ENCODE measurements at regions not wholly inside any gene's neighbourhood (a gene's known extent, or its start where the extent isn't known, plus 50 kb on each side); places are given as distances from the start of the nearest gene placed in this dataset.

DNA sequence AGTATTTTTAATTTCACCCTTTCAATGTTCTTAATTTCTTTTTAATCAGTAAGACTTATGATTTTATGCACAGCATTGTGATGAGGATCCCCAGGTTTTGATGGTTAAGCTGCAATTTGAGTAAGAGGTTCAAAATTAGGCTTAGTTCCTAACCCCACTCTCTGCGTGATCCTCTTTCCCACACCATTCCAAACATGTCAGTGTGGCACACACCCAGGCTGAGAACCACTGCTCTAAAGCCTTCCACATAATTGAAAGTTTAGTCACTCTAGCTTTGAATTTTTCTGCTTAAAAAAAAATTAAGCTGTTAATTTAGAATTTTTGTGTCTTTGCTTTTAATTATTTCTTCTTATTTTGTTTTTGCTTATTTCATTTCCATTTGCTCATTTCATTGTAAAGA is 68.8 kb upstream of the SLC7A11 start:
- no peaks in the 10 kb centered on the region for H3K9me3 ChIP-seq (ENCODE audit: control insufficient read depth, low read length)
- no peak overlapping the region for H3K4me3 ChIP-seq (ENCODE audit: low read length)
- no peaks in the 10 kb centered on the region for H3K27me3 ChIP-seq (ENCODE audit: control insufficient read depth, insufficient read depth, low read length)
- no peak overlapping the region for H3K9ac ChIP-seq (ENCODE audit: low read length)
- H3K36me3 ChIP-seq (ENCODE audit: control insufficient read depth, insufficient read depth, low read length): no peaks in the 10 kb centered on the region
- H3K4me1 ChIP-seq (ENCODE audit: control insufficient read depth, insufficient read depth, low read length): no peaks in the 10 kb centered on the region

DNA sequence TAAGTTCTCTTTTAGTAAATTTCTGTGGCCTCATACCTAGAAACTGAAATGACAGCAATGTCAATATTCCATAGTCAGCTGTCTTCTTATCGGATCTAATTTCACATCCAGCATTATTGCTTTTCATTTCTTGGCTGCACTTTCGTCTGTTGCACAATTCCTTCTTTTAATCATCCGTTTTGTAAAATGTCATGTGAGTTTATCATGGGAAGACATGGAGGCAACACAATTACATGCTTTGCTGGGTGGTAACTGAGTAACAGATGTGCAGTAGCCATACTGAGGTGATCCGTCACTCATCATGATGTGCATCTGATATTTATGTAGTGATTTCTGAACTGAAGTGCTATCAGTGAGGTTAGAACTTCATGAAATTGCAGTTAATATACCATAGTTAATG is 68.3 kb upstream of the SLC7A11 start:
- H3K36me3 ChIP-seq (ENCODE audit: control insufficient read depth, insufficient read depth, low read length): no peaks in the 10 kb centered on the region
- H3K4me1 ChIP-seq (ENCODE audit: control insufficient read depth, insufficient read depth, low read length): no peaks in the 10 kb centered on the region
- no peak overlapping the region for H3K9ac ChIP-seq (ENCODE audit: low read length)
- H3K4me3 ChIP-seq (ENCODE audit: low read length): no peak overlapping the region
- no peaks in the 10 kb centered on the region for H3K9me3 ChIP-seq (ENCODE audit: control insufficient read depth, low read length)
- H3K27me3 ChIP-seq (ENCODE audit: control insufficient read depth, insufficient read depth, low read length): no peaks in the 10 kb centered on the region

GRCh38 chr4:138308356-138308755 is 66.2 kb upstream of the SLC7A11 start:
- Histone ChIP-seq H3K9ac (ENCODE audit: low read length) (no peak overlapping the region), H3K36me3 (ENCODE audit: control insufficient read depth, insufficient read depth, low read length) (no peaks in the 10 kb centered on the region), H3K4me1 (ENCODE audit: control insufficient read depth, insufficient read depth, low read length) (no peaks in the 10 kb centered on the region), H3K27me3 (ENCODE audit: control insufficient read depth, insufficient read depth, low read length) (no peaks in the 10 kb centered on the region), H3K9me3 (ENCODE audit: control insufficient read depth, low read length) (no peaks in the 10 kb centered on the region), H3K4me3 (ENCODE audit: low read length) (no peak overlapping the region)

DNA sequence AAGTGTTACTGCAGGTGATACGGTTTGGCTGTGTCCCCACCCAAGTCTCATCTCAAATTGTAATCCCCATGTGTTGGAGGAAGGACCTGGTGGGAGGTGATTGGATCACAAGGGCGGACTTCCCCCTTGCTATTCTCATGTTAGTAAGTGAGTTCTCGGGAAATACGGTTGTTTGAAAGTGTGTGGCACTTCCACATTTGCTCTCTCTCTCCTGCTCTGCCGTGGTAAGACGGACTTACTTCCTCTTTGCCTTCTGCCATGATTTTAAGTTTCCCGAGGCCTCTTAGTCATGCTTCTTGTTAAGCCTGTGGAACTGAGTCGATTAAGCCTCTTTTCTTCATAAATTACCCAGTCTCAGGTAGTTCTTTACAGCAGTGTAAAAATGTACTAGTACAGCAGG is 65.2 kb upstream of the SLC7A11 start:
- H3K27me3 ChIP-seq (ENCODE audit: control insufficient read depth, insufficient read depth, low read length): no peaks in the 10 kb centered on the region
- no peaks in the 10 kb centered on the region for H3K4me1 ChIP-seq (ENCODE audit: control insufficient read depth, insufficient read depth, low read length)
- no peaks in the 10 kb centered on the region for H3K9me3 ChIP-seq (ENCODE audit: control insufficient read depth, low read length)
- no peak overlapping the region for H3K9ac ChIP-seq (ENCODE audit: low read length)
- no peak overlapping the region for H3K4me3 ChIP-seq (ENCODE audit: low read length)
- no peaks in the 10 kb centered on the region for H3K36me3 ChIP-seq (ENCODE audit: control insufficient read depth, insufficient read depth, low read length)

DNA sequence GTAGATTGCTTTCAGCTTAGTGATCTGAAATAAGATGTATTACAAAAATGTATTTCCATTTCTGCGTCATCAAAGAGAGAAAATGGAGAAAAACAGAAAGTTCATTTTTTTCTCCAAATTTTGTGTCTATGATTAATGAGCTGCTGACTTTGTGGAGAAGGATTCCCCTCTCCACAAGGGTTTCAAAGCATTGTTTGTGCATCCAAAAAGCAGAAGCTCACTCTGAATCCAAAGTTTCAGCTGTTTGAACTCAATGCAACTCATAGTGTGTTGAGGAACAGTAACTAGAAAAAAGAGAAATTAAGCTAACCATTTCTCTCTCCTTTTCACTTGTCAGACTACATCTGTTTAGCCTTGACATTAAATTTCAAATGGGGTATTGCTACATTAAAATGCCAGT is 62.9 kb upstream of the SLC7A11 start:
- no peaks in the 10 kb centered on the region for H3K36me3 ChIP-seq (ENCODE audit: control insufficient read depth, insufficient read depth, low read length)
- H3K4me3 ChIP-seq (ENCODE audit: low read length): no peak overlapping the region
- no peaks in the 10 kb centered on the region for H3K4me1 ChIP-seq (ENCODE audit: control insufficient read depth, insufficient read depth, low read length)
- no peak overlapping the region for H3K9ac ChIP-seq (ENCODE audit: low read length)
- no peaks in the 10 kb centered on the region for H3K9me3 ChIP-seq (ENCODE audit: control insufficient read depth, low read length)
- H3K27me3 ChIP-seq (ENCODE audit: control insufficient read depth, insufficient read depth, low read length): no peaks in the 10 kb centered on the region

DNA sequence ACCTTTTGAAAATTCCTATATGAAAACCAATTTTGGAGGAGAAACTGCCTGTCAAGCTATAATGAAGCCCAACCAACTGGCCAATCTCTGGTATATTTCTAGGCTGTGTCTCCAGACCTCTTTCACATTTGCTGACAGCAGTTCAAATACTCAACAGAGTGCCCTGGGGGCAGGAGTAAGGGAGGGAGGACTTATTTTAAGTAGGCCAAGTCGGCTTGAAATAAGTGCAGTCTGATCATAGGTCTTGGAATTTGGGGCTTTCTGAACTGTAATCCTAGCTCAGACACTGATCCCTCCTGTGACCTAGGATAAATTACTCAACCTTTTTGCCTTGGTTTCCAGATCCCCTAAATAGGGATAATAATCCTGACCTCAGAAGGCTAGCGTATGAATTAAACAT is 59.4 kb upstream of the SLC7A11 start:
- Histone ChIP-seq H3K9me3 (ENCODE audit: control insufficient read depth, low read length) (no peaks in the 10 kb centered on the region), H3K36me3 (ENCODE audit: control insufficient read depth, insufficient read depth, low read length) (no peaks in the 10 kb centered on the region), H3K9ac (ENCODE audit: low read length) (no peak overlapping the region), H3K4me1 (ENCODE audit: control insufficient read depth, insufficient read depth, low read length) (no peaks in the 10 kb centered on the region), H3K27me3 (ENCODE audit: control insufficient read depth, insufficient read depth, low read length) (no peaks in the 10 kb centered on the region), H3K4me3 (ENCODE audit: low read length) (no peak overlapping the region)

DNA sequence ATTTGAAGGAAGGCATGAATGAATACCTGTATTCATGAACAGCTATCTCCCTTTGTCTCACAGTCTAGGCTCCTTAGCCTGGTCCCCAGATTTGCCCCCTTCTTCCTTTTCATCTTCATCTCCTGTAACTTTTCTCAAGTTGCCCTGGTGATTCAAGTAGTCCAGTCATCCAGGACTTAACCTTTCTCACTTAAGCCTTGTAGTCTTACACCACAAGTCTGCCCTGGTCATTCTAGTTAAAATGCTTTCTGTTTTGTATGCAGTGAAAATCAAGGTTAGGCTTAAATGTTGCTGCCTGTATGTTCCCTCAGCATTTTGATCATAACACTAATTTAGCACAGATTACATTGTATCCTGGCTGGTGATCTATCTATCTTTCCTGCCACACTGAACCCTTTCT is 58.5 kb upstream of the SLC7A11 start:
- no peaks in the 10 kb centered on the region for H3K27me3 ChIP-seq (ENCODE audit: control insufficient read depth, insufficient read depth, low read length)
- H3K36me3 ChIP-seq (ENCODE audit: control insufficient read depth, insufficient read depth, low read length): no peaks in the 10 kb centered on the region
- H3K4me3 ChIP-seq (ENCODE audit: low read length): no peak overlapping the region
- no peak overlapping the region for H3K9ac ChIP-seq (ENCODE audit: low read length)
- no peaks in the 10 kb centered on the region for H3K9me3 ChIP-seq (ENCODE audit: control insufficient read depth, low read length)
- H3K4me1 ChIP-seq (ENCODE audit: control insufficient read depth, insufficient read depth, low read length): no peaks in the 10 kb centered on the region

GRCh38 chr4:138299881-138300280 is 57.7 kb upstream of the SLC7A11 start:
- H3K9me3 ChIP-seq (ENCODE audit: control insufficient read depth, low read length): no peaks in the 10 kb centered on the region
- H3K9ac ChIP-seq (ENCODE audit: low read length): no peak overlapping the region
- H3K4me1 ChIP-seq (ENCODE audit: control insufficient read depth, insufficient read depth, low read length): no peaks in the 10 kb centered on the region
- no peaks in the 10 kb centered on the region for H3K27me3 ChIP-seq (ENCODE audit: control insufficient read depth, insufficient read depth, low read length)
- H3K4me3 ChIP-seq (ENCODE audit: low read length): no peak overlapping the region
- H3K36me3 ChIP-seq (ENCODE audit: control insufficient read depth, insufficient read depth, low read length): no peaks in the 10 kb centered on the region

DNA sequence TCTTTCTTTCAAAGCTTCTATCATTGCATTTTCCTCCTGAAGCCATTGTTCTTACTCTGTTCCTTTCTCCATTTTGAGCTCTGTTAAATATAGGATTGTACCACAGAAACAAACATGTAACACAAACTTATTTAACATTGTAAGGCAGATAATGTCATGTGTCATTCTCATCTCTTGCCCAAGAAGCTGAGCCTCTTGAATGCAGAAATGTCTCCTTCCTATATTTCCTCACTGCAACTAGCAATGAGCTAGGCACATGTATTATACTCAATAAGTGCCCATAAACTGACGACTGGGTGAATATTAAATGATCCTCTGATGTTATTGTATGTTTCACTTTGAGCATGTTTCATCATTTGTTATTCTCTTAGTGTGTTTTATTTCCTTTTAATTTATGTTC is 56.7 kb upstream of the SLC7A11 start:
- no peaks in the 10 kb centered on the region for H3K4me1 ChIP-seq (ENCODE audit: control insufficient read depth, insufficient read depth, low read length)
- no peaks in the 10 kb centered on the region for H3K27me3 ChIP-seq (ENCODE audit: control insufficient read depth, insufficient read depth, low read length)
- no peaks in the 10 kb centered on the region for H3K9me3 ChIP-seq (ENCODE audit: control insufficient read depth, low read length)
- no peak overlapping the region for H3K4me3 ChIP-seq (ENCODE audit: low read length)
- no peaks in the 10 kb centered on the region for H3K36me3 ChIP-seq (ENCODE audit: control insufficient read depth, insufficient read depth, low read length)
- no peak overlapping the region for H3K9ac ChIP-seq (ENCODE audit: low read length)

GRCh38 chr4:138298431-138298830 is 56.3 kb upstream of the SLC7A11 start:
- Histone ChIP-seq H3K36me3 (ENCODE audit: control insufficient read depth, insufficient read depth, low read length) (no peaks in the 10 kb centered on the region), H3K9me3 (ENCODE audit: control insufficient read depth, low read length) (no peaks in the 10 kb centered on the region), H3K27me3 (ENCODE audit: control insufficient read depth, insufficient read depth, low read length) (no peaks in the 10 kb centered on the region), H3K4me1 (ENCODE audit: control insufficient read depth, insufficient read depth, low read length) (no peaks in the 10 kb centered on the region), H3K4me3 (ENCODE audit: low read length) (no peak overlapping the region), H3K9ac (ENCODE audit: low read length) (no peak overlapping the region)

DNA sequence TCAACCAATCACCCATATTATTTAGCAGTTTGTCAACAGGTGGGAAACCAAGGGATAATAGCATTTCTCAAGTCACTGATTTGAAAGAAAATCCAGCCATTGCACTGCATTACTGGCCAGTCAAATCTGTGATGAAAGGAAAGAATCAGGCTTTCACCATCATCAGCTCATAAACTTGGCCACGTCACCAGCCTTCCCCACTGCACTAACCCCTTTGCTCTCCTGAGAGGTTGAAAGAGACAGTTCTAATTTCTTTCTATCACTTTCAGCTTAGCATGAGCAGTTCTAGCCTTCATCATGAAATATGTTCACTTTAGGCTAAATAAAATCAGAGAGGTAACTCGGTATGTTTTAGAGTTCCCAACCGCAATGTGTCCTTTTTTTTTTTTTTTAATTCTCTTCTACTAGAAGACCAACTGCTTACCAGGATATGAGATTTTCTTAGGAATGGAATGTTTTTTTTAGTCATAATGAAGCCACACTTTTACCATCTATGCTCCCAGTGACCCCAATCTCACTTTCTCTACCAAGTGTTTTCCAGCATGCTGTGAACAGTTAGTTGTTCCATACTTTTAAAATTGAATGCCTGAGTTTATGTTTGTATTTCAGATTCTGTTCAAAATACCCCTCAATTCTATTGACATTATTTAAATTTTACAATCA is 55.7 kb upstream of the SLC7A11 start:
- Histone ChIP-seq H3K36me3 (ENCODE audit: control insufficient read depth, insufficient read depth, low read length) (no peaks in the 10 kb centered on the region), H3K27me3 (ENCODE audit: control insufficient read depth, insufficient read depth, low read length) (no peaks in the 10 kb centered on the region), H3K9me3 (ENCODE audit: control insufficient read depth, low read length) (no peaks in the 10 kb centered on the region), H3K4me1 (ENCODE audit: control insufficient read depth, insufficient read depth, low read length) (no peaks in the 10 kb centered on the region), H3K9ac (ENCODE audit: low read length) (no peak overlapping the region), H3K4me3 (ENCODE audit: low read length) (no peak overlapping the region)

DNA sequence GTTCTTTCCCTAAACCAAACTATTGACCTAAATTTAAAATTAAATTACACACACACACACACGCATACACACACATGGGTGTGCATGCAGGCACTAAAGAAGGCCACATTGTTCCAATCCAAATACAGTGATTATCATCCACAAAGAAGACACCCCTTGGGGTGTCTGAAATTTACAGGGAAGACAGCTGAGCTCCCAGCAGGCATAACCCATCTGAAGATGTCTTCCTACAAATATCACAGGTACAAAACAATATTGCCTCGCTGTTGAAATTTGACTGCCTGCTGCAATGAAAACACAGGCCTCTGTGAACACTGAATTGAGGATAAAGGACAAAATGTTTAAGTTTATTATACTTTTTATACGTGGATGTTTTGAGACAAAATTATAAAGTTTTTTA is 50.2 kb upstream of the SLC7A11 start:
- Histone ChIP-seq H3K4me3 (ENCODE audit: low read length) (no peak overlapping the region), H3K4me1 (ENCODE audit: control insufficient read depth, insufficient read depth, low read length) (no peaks in the 10 kb centered on the region), H3K9ac (ENCODE audit: low read length) (no peak overlapping the region), H3K27me3 (ENCODE audit: control insufficient read depth, insufficient read depth, low read length) (no peaks in the 10 kb centered on the region), H3K36me3 (ENCODE audit: control insufficient read depth, insufficient read depth, low read length) (no peaks in the 10 kb centered on the region), H3K9me3 (ENCODE audit: control insufficient read depth, low read length) (no peaks in the 10 kb centered on the region)
